H9 (cell line): ENCODE measurements at regions not wholly inside any gene's neighbourhood (a gene's known extent, or its start where the extent isn't known, plus 50 kb on each side); places are given as distances from the start of the nearest gene placed in this dataset.
"Not testable (repeated sequence)": the region's sequence is repeated elsewhere in the genome, so short reads cannot be mapped to it uniquely, and the experiment has no call there.

ENCODE experiments used
- DNase-seq: peaks from one replicate; pipeline ENCODE4 v3.0.0-alpha.2; 2017
- H2AFZ ChIP-seq: one replicate; pipeline ENCODE4 v1.6.1; 2013; ENCODE audit warnings: mild to moderate bottlenecking, low read length, control low read depth, moderate library complexity
- H2AK5ac ChIP-seq: 2 replicates; pipeline ENCODE4 v1.6.1; 2013; ENCODE audit warnings: low read length, control low read depth, mixed read lengths; ENCODE audit not compliant: insufficient read length
- H2BK120ac ChIP-seq: one replicate; pipeline ENCODE4 v1.6.1; 2013; ENCODE audit warnings: low read depth, mild to moderate bottlenecking, low read length, control low read depth, inconsistent platforms; ENCODE audit not compliant: poor library complexity, severe bottlenecking
- H2BK12ac ChIP-seq: 2 replicates; pipeline ENCODE4 v1.6.1; 2013; ENCODE audit warnings: low read length, control low read depth, mixed read lengths, low read depth; ENCODE audit not compliant: insufficient read length
- H2BK15ac ChIP-seq: 2 replicates; pipeline ENCODE4 v1.6.1; 2013; ENCODE audit warnings: low read depth, low read length, control low read depth
- H2BK20ac ChIP-seq: one replicate; pipeline ENCODE4 v1.6.1; 2013; ENCODE audit warnings: low read depth, mild to moderate bottlenecking, low read length, control low read depth, inconsistent platforms; ENCODE audit not compliant: poor library complexity, severe bottlenecking
- H2BK5ac ChIP-seq: 2 replicates; pipeline ENCODE4 v1.6.1; 2013; ENCODE audit warnings: low read length, control low read depth, mixed read lengths; ENCODE audit not compliant: insufficient read length
- H3K14ac ChIP-seq: 2 replicates; pipeline ENCODE4 v1.6.1; 2013; ENCODE audit warnings: low read length, control low read depth; ENCODE audit not compliant: insufficient read depth
- H3K18ac ChIP-seq: 2 replicates; pipeline ENCODE4 v1.6.1; 2013; ENCODE audit warnings: low read depth, mild to moderate bottlenecking, mixed read lengths, low read length, control low read depth; ENCODE audit not compliant: insufficient read length
- H3K23ac ChIP-seq: 2 replicates; pipeline ENCODE4 v1.6.1; 2013; ENCODE audit warnings: low read length, control low read depth, mixed read lengths, low read depth; ENCODE audit not compliant: insufficient read length
- H3K23me2 ChIP-seq: 2 replicates; pipeline ENCODE4 v1.6.1; 2013; ENCODE audit warnings: low read depth, mild to moderate bottlenecking, mixed read lengths, low read length, control low read depth; ENCODE audit not compliant: insufficient read length, poor library complexity, severe bottlenecking
- H3K27ac ChIP-seq: 2 replicates; pipeline ENCODE4 v1.5.1; 2013; ENCODE audit warnings: low read length, control low read depth, mixed read lengths, low read depth; ENCODE audit not compliant: insufficient read length
- H3K27me3 ChIP-seq: 2 replicates; pipeline ENCODE4 v1.6.1; 2013; ENCODE audit warnings: low read length, control low read depth, inconsistent platforms; ENCODE audit not compliant: insufficient read depth
- H3K4ac ChIP-seq: 2 replicates; pipeline ENCODE4 v1.6.1; 2013; ENCODE audit warnings: low read depth, mild to moderate bottlenecking, control low read depth, inconsistent platforms, low read length, moderate library complexity
- H3K4me1 ChIP-seq: 2 replicates; pipeline ENCODE4 v1.6.1; 2013; ENCODE audit warnings: low read length, control low read depth, inconsistent platforms; ENCODE audit not compliant: insufficient read depth
- H3K4me2 ChIP-seq: 2 replicates; pipeline ENCODE4 v1.6.1; 2013; ENCODE audit warnings: low read length, control low read depth, mixed read lengths; ENCODE audit not compliant: insufficient read length, insufficient read depth
- H3K56ac ChIP-seq: 2 replicates; pipeline ENCODE4 v1.6.1; 2013; ENCODE audit warnings: low read depth, mild to moderate bottlenecking, mixed read lengths, low read length, control low read depth; ENCODE audit not compliant: insufficient read length
- H3K79me1 ChIP-seq: 2 replicates; pipeline ENCODE4 v1.6.1; 2013; ENCODE audit warnings: low read depth, mild to moderate bottlenecking, moderate library complexity, low read length, control low read depth, inconsistent platforms; ENCODE audit not compliant: insufficient read depth, poor library complexity, severe bottlenecking
- H3K79me2 ChIP-seq: 2 replicates; pipeline ENCODE4 v1.6.1; 2013; ENCODE audit warnings: low read length, control low read depth, inconsistent platforms; ENCODE audit not compliant: insufficient read depth
- H3K9ac ChIP-seq: 2 replicates; pipeline ENCODE4 v1.6.1; 2013; ENCODE audit warnings: low read length, control low read depth, mixed read lengths; ENCODE audit not compliant: insufficient read length; ENCODE audit errors: extremely low read depth
- H3K9me3 ChIP-seq: one replicate; pipeline ENCODE4 v1.6.1; 2013; ENCODE audit warnings: low read depth, low read length, inconsistent platforms; ENCODE audit not compliant: control insufficient read depth
- H3T11ph ChIP-seq: one replicate; pipeline ENCODE4 v1.6.1; 2013; ENCODE audit warnings: mild to moderate bottlenecking, low read length, control low read depth, inconsistent platforms
- H4K20me1 ChIP-seq: one replicate; pipeline ENCODE4 v1.6.1; 2013; ENCODE audit not compliant: control insufficient read depth, insufficient read length, insufficient read depth
- H4K5ac ChIP-seq: 2 replicates; pipeline ENCODE4 v1.6.1; 2013; ENCODE audit warnings: low read depth, mild to moderate bottlenecking, mixed read lengths, low read length, control low read depth; ENCODE audit not compliant: insufficient read length
- H4K8ac ChIP-seq: replicated peaks from 2 replicates; pipeline ENCODE4 v1.6.1; 2013; ENCODE audit warnings: low read length, control low read depth, mixed read lengths, low read depth; ENCODE audit not compliant: insufficient read length
- H4K91ac ChIP-seq: 2 replicates; pipeline ENCODE4 v1.6.1; 2013; ENCODE audit warnings: low read depth, mild to moderate bottlenecking, moderate library complexity, mixed read lengths, low read length, control low read depth; ENCODE audit not compliant: insufficient read length
- H3K27ac Mint-ChIP-seq, 3 experiments: 2 replicates in 2 of 3; 3 replicates in 1 of 3; pipeline ENCODE4 v1.8.0; 2020 to 2021; ENCODE audit warnings: mixed read lengths in 3 of 3, mild to moderate bottlenecking in 1 of 3, moderate library complexity in 1 of 3
- H3K27me3 Mint-ChIP-seq: 2 replicates; pipeline ENCODE4 v1.8.0; 2021; ENCODE audit warnings: low read depth, mild to moderate bottlenecking, moderate library complexity, mixed read lengths
- H3K36me3 Mint-ChIP-seq, 3 experiments: 2 replicates in 2 of 3; 3 replicates in 1 of 3; pipeline ENCODE4 v1.8.0; 2020 to 2021; ENCODE audit warnings: low read depth in 3 of 3, mixed read lengths in 3 of 3; ENCODE audit not compliant: insufficient read depth in 1 of 3
- H3K4me1 Mint-ChIP-seq, 2 experiments: 2 replicates each; pipeline ENCODE4 v1.8.0; 2020; ENCODE audit warnings: mixed read lengths in 2 of 2
- H3K4me3 Mint-ChIP-seq, 2 experiments: 2 replicates in 1 of 2; 3 replicates in 1 of 2; pipeline ENCODE4 v1.8.0; 2020 to 2021; ENCODE audit warnings: mild to moderate bottlenecking in 2 of 2, mixed read lengths in 2 of 2, moderate library complexity in 1 of 2
- H3K9me3 Mint-ChIP-seq, 2 experiments: 2 replicates in 1 of 2; 3 replicates in 1 of 2; pipeline ENCODE4 v1.8.0; 2020; ENCODE audit warnings: mild to moderate bottlenecking in 2 of 2, mixed read lengths in 2 of 2, moderate library complexity in 1 of 2
- WGBS: extraction: QIAGEN DNeasy Blood & Tissue Kit; methylation state at CpG from one replicate; pipeline ENCODE4 v1.1.7; 2013; ENCODE audit warnings: missing lambda C conversion rate, low lambda C conversion rate, mixed read lengths; ENCODE audit not compliant: insufficient read length; ENCODE audit errors: extremely low coverage; 5-methylcytosine and 5-hydroxymethylcytosine counted together

- H3K4me3 Mint-ChIP-seq, H3K36me3 Mint-ChIP-seq, H3K4ac ChIP-seq, H2BK120ac ChIP-seq, H2BK15ac ChIP-seq, H3K23ac ChIP-seq, H3K79me2 ChIP-seq, H3K9me3 ChIP-seq, H3K23me2 ChIP-seq, H3K4me1 ChIP-seq, H3T11ph ChIP-seq, H2AK5ac ChIP-seq, H4K91ac ChIP-seq, H3K56ac ChIP-seq, H3K4me2 ChIP-seq, H3K14ac ChIP-seq, H3K79me1 ChIP-seq, H3K27ac ChIP-seq, H2BK5ac ChIP-seq, DNase-seq, H3K27me3 Mint-ChIP-seq, H2BK12ac ChIP-seq, H2AFZ ChIP-seq, H4K20me1 ChIP-seq, H3K18ac ChIP-seq, H3K27ac Mint-ChIP-seq, H3K4me1 Mint-ChIP-seq, H2BK20ac ChIP-seq, H3K9ac ChIP-seq, H3K27me3 ChIP-seq, H4K5ac ChIP-seq, H4K8ac ChIP-seq: not testable (repeated sequence)
- WGBS, result no CpG with 5 or more reads among the region's 12 CpGs
- H3K9me3 Mint-ChIP-seq, result peaks cover 43 to 55% of the 10 kb centered on the region in 2 experiments
These were observed 396.3 kb downstream of the KCNJ18 start for GRCh38 chr17:22088589-22088988.
